Lower leg skin (tissue), 4 donors: ENCODE measurements at regions not wholly inside any gene's neighbourhood (a gene's known extent, or its start where the extent isn't known, plus 50 kb on each side); places are given as distances from the start of the nearest gene placed in this dataset.

Experiments
- DNase-seq, 2 donors: peaks; one replicate each; pipeline ENCODE4 v3.0.0-alpha.2; 2019; ENCODE audit warnings: low spot score in 2 of 2
- H3K4me3 ChIP-seq: fragments of 200-600 bp; sonication (generic); 2 replicates; pipeline ENCODE4 v1.5.1; 2017; ENCODE audit warnings: mild to moderate bottlenecking, low read depth; ENCODE audit not compliant: poor library complexity, severe bottlenecking
- POLR2A ChIP-seq, 2 donors: fragments of 450-650 bp; IDR thresholded peaks; one replicate each; pipeline ENCODE4 v1.6.1; 2016 to 2017; ENCODE audit warnings: antibody characterized with exemption in 2 of 2, mild to moderate bottlenecking in 1 of 2, moderate library complexity in 1 of 2
- WGBS, 2 donors: methylation state at CpG; one replicate each; pipeline ENCODE4 v1.1.5; 2018; 5-methylcytosine and 5-hydroxymethylcytosine counted together
- intact Hi-C: fragments of 100-400 bp; cut with DNase I; formaldehyde crosslinking; loops from one replicate; pipeline ENCODE4 v1.15.0; 2023; ENCODE audit warnings: low total_unique reads
- TF ChIP-seq, protein P1 (sequence below), 3 donors: fragments of 450-650 bp; IDR thresholded peaks; one replicate each; pipeline ENCODE4 v1.5.1; 2016; ENCODE audit warnings: antibody characterized with exemption in 3 of 3, mild to moderate bottlenecking in 3 of 3, moderate library complexity in 2 of 3

DNA sequence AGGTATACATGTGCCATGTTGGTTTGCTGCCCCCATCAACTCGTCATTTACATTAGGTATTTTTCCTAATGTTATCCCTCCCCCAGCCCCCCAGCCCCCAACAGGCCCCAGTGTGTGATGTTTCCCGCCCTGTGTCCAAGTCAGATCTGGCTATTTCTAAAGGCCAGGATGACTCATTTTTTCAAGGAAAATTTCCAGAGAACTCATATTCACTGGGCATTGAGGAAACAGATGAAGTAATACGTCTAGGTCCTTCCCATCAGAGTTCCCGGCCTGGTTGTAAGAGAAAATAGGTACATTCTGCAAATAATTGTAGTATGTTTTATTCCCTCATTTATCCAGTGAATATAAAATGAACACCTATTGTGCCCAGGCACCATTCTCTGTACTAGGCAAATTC lies 345.2 kb downstream of the BCL11B start:
- intact Hi-C loops, result no loop called here
- WGBS, 2 donors, result 28 to 38% methylated on average over 4 of the region's 4 CpGs
- TF ChIP-seq POLR2A (IDR thresholded peaks at IDR 0.05), result no peak
- TF ChIP-seq, protein P1, sequence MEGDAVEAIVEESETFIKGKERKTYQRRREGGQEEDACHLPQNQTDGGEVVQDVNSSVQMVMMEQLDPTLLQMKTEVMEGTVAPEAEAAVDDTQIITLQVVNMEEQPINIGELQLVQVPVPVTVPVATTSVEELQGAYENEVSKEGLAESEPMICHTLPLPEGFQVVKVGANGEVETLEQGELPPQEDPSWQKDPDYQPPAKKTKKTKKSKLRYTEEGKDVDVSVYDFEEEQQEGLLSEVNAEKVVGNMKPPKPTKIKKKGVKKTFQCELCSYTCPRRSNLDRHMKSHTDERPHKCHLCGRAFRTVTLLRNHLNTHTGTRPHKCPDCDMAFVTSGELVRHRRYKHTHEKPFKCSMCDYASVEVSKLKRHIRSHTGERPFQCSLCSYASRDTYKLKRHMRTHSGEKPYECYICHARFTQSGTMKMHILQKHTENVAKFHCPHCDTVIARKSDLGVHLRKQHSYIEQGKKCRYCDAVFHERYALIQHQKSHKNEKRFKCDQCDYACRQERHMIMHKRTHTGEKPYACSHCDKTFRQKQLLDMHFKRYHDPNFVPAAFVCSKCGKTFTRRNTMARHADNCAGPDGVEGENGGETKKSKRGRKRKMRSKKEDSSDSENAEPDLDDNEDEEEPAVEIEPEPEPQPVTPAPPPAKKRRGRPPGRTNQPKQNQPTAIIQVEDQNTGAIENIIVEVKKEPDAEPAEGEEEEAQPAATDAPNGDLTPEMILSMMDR (IDR thresholded peaks at IDR 0.05), result no peak
- peak in 1 of 2 donors; percentile 32 for DNase-seq
- H3K4me3 ChIP-seq, result no peak overlapping the region

DNA sequence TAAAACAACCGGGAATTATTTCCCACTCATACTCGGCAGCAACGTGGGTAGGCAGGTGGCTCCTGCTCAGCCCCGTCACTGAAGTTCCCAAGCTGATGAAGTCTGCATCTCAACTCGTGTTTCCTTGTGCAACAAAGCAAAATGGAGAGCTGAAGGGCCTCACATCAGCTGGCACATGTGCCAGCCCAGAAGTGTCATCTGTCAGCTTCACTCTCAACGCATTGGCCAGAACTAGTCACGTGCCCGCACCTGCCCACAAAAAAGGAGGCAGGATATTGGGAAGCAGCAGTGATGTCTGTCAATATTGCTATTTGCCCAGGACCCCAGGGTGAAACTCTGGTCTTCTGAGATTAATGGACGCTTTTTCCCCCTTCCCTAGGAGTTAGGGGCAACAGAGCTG lies 344.0 kb downstream of the BCL11B start:
- peak in 1 of 2 donors; percentile 31 for DNase-seq
- no peak overlapping the region for H3K4me3 ChIP-seq
- no peak for TF ChIP-seq POLR2A (IDR thresholded peaks at IDR 0.05)
- TF ChIP-seq, protein P1 (IDR thresholded peaks at IDR 0.05), result no peak
- intact Hi-C loops, result no loop called here
- 92 to 96% methylated on average over 9 of the region's 9 CpGs for WGBS, 2 donors

DNA sequence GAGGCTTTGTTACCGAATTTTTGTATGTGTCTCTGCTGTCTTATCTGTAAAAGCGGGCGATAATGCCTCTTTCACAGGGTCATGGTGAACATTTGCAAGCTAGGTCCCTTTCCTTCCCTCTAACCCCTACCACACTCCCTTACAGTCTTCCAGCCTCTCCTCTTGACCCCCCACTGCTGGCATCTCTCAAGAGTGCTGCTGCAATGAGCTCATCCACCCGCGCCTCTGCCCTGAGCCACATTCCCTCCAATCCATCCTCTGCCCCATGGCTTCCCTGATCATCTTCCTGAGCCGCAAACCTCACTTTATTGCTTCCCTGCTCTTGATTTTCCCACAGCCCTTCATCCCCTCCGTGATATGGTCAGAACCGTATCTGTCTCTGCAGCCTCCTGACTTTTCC lies 343.6 kb downstream of the BCL11B start:
- 88 to 91% methylated on average over 8 of the region's 8 CpGs for WGBS, 2 donors
- intact Hi-C loops, result no loop called here
- no peak overlapping the region for H3K4me3 ChIP-seq
- DNase-seq, result peak in 1 of 2 donors; percentile 69
- TF ChIP-seq, protein P1 (IDR thresholded peaks at IDR 0.05), result no peak
- no peak for TF ChIP-seq POLR2A (IDR thresholded peaks at IDR 0.05)

DNA sequence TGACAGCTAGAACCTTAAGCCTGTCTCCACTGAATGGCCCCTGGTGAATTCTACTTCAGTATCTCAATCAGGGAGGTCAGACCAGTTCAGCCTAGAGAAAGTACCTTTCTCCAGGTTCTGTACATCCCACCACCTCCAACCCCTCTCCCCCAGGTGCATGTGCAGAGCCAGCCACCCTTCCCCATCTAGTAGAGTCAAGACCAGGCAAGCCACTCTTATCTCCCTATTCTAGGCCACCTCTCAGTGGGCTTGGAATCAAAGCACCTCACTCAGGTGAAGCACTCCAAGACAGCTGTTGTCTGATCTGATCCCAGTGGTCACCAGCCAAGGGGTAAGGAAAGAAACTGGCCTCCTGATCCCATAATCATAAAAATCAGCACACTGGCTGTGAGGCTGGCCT lies 340.9 kb downstream of the BCL11B start:
- DNase-seq, result no peak

DNA sequence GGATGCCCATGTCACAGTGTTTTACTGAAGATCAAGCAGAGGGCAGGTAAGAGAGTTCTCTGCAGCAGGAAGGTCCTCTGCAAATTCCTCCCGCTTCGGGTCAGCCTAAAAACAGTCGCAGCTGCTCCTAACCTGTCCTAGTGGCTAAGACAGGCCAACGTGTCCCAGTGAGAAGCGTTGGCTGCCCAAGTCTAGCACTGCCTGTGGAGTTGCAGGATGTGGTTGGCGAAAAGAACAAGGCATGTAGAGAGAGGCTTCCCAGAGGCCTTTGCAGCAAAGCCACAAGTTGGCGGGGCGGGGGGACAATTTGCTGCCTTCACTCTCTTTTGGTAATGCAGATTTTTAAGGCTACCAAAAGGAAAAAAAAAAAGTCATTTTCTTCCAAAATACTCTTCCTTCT lies 340.1 kb downstream of the BCL11B start:
- TF ChIP-seq POLR2A (IDR thresholded peaks at IDR 0.05), result no peak
- TF ChIP-seq, protein P1 (IDR thresholded peaks at IDR 0.05), result no peak
- WGBS, 2 donors, result 90 to 92% methylated on average over 8 of the region's 8 CpGs
- intact Hi-C loops, result no loop called here
- DNase-seq, result no peak
- H3K4me3 ChIP-seq, result no peak overlapping the region

More for the DNA sequence above, 340.9 kb downstream of the BCL11B start:
- no peak overlapping the region for H3K4me3 ChIP-seq
- intact Hi-C loops, result no loop called here
- TF ChIP-seq, protein P1 (IDR thresholded peaks at IDR 0.05), result no peak
- no peak for TF ChIP-seq POLR2A (IDR thresholded peaks at IDR 0.05)
